ENCODE measurements at regions not wholly inside any gene's neighbourhood (a gene's known extent, or its start where the extent isn't known, plus 50 kb on each side); places are given as distances from the start of the nearest gene placed in this dataset.
"Not testable (repeated sequence)": the region's sequence is repeated elsewhere in the genome, so short reads cannot be mapped to it uniquely, and the experiment has no call there.

DNA sequence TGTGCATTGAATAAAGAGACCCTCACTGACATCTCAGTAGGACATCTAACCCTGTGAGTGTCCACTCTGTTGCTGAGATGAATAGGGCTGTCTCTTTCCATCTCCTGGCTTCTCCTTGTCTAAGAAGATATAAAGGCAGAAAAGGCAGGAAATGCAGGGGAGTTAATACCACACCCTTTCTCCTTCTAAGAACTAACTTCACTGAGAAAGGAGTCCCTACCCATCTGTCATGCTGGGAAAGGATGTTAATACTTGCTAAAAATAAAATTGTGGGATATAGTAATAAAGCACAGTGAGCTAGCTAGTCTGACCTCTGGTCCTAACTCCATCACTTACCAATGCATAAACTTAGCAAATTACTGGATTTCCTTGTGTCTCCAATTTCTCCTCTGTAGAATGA lies 213.9 kb upstream of the FIGN start:
- no peak for DNase-seq (ENCODE audit: low spot score)

DNA sequence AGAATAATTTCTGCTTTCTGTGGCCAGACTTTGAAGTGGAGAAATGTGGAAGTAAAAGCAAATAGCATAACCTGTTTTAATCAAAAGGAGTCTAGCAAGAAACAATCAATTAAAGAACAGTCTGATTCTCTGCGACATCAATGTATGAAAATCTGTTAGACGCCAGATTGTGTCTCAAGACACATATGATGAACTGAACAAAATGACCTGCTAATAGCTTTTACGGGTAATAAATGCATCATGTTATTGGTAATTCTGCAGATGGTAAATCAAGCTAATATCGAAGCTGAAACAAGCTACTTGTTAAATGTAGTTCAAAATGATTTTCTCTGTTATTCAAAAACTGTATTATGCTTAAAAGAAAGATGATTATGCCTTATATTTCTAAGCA lies 208.5 kb upstream of the FIGN start:
- no peak for DNase-seq (ENCODE audit: low spot score)

DNA sequence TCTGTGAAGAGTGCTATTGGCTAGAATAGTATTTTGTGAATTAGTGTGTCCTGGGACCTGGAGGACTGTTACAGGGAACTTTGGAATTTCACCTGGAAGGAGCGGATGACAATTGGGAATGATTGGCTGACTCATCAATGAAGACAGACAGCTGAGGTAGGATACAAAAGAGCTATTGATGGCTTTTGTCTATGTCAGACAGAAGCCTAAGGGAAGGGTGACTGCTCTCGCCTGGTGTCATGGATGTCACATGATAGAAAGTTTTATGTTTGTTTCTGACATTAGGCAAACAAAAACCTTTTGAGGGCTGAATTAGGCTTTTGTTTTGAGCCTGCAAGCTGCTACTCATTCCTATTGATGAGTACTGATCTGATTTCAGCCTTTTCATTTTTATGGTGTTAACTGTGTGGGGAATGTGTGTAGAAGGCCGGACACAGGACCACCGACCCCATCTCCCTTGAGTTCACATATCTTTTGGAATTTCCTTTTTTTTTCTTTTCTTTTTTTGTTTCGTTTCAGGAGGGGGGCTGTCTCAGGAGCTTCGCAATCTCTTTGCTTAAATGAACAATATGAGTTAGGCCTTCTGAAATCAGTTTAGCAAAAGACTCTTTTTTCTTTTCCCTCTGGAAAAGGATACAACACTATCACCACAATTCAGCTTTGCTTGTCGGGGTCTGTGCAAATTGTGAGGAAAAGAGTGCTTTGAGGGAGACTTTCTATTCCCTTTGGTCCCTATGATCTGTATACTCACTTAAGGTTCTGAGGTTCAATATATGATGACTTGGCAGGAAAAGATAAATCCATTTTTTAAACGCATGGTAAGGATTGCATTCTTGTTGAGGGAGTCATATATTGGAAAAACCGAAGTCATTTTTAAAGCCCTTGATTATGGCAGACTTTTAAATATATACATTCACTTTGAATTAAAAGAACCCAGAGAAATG lies 207.9 kb upstream of the FIGN start:
- peak; percentile 33 for DNase-seq (ENCODE audit: low spot score)

DNA sequence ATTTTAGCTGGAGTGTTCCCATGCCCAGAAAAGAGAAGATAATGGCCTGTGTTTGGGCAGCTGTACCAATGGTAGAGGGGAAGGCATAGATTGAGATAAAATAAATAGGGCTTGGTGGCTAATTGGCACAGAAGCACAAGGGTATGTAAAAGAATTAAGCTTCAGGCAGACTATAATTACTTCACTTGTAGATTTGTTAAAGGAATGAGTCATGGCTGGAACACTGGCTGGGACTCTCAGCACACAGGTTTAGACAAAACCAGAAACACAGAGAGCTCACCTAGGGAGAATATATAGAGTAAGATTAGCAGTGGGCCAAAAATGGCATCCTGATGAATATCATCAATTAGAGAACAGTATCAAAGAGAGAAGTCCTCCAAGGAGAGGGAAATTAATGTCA lies 198.3 kb upstream of the FIGN start:
- no peak for DNase-seq (ENCODE audit: low spot score)

DNA sequence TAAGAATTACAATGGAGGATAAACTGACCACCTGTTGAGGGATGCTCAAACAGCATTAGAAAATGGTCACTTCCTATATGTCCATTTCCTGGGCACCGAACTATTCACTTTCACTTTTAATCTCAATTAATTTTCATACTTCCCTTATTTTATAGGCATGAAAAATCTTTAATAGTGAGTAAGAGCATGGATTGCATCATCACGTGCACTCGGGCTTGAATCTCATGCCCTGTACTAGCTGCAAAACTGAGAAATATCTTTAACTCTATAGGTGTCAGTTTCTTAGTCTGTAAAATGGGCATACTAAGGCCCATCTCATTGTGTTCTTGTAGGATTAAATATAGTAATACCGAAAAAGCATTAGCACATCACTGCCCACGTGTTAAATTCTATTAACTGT lies 183.9 kb upstream of the FIGN start:
- DNase-seq (ENCODE audit: low spot score) = no peak

DNA sequence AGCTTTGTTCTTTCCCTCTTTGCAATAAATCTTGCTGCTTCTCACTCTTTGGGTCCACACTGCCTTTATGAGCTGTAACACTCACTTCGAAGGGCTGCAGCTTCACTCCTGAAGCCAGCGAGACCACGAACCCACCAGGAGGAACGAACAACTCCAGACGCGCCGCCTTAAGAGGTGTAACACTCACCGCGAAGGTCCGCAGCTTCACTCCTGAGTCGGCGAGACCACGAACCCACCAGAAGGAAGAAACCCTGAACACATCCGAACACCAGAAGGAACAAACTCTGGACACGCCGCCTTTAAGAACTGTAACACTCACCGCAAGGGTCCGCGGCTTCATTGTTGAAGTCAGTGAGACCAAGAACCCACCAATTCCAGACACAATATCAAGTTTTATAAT lies 178.7 kb upstream of the FIGN start:
- not testable (repeated sequence) for DNase-seq (ENCODE audit: low spot score)

DNA sequence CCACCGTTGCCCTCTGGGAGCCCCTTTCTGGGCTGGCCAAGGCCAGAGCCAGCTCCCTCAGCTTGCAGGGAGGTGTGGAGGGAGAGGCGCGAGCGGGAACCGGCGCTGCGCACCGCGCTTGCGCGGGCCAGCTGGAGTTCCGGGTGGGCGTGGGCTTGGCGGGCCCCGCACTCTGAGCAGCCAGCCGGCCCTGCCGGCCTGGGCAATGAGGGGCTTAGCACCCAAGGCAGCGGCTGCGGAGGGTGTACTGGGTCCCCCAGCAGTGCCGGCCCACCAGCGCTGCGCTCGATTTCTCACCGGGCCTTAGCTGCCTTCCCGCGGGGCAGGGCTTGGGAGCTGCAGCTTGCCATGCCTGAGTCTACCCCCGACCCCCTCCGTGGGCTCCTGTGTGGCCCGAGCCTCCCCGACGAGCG lies 177.7 kb upstream of the FIGN start:
- not testable (repeated sequence) for DNase-seq (ENCODE audit: low spot score)

DNA sequence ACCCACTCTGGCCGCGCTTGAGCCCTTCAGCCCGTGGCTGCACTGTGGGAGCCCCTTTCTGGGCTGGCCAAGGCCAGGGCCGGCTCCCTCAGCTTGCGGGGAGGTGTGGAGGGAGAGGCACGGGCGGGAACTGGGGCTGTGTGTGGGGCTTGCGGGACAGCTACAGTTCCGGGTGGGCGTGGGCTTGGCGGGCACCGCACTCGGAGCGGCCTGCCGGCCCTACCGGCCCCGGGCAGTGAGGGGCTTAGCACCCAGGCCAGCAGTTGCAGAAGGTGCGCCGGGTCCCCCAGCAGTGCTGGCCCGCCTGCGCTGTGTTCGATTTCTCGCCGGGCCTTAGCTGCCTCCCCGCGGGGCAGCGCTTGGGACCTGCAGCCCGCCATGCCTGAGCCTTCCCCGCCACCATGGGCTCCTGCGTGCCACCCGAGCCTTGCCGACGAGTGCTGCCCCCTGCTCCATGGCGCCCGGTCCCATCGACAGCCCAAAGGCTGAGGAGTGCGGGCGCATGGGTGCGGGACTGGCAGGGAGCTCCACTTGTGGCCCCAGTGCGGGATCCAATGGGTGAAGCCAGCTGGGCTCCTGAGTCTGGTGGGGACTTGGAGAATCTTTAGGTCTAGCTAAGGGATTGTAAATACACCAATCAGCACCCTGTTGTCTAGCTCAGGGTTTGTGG lies 173.7 kb upstream of the FIGN start:
- DNase-seq (ENCODE audit: low spot score) = no peak

DNA sequence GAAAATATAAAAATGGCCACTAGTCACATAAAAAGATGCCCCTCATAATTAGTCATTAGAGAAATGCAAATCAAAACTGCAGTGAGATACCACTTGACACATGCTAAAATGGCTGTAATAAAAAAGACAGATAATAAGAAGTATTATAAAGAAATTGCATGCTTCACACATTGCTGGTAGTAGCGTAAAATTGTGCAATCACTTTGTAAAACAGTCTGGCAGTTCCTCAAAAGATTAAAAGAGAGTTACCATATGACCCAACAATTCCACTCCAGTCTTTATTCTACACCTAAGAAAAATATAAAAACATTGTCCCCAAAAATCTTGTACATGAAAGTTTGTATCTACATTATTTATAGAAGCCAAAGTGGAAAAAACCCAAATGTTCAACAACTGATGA lies 170.6 kb upstream of the FIGN start:
- no peak for DNase-seq (ENCODE audit: low spot score)

DNA sequence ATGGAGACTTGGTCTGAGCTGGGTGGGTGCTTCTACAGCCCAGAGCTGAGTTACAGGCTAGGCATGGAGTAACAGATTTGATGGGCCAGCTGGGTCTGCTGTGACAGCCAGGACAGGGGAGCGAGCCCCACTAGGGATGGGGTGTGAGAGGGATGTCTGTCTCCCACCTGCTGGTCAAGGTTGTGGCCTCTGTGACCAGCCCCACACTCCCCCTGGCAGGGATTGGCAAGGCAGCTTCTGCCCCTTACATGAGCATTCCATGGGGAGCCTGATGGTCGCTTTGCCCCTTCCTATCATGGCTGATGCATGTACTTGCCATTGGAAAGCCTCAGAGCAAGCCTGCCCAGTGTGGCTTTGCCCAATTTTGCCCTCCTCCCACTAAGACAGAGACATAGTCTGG lies 162.0 kb upstream of the FIGN start:
- DNase-seq (ENCODE audit: low spot score) = no peak

DNA sequence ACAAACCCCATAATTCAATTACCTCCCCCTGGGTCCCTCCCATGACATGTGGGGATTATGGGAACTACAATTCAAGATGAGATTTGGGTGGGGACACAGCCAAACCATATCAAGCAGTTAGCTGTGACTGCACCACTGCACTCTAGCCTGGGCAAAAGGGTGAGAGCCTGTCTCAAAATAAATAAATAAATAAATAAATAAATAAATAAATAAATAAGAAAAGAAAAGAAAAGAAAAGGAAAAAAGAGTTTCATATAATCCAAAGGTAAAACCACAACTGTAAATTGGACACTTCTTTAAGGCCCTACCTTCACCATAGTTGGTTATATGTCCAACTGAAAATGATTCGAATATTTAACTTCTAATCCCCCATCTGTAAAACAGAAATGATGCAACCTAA lies 157.6 kb upstream of the FIGN start:
- DNase-seq (ENCODE audit: low spot score) = not testable (repeated sequence)

DNA sequence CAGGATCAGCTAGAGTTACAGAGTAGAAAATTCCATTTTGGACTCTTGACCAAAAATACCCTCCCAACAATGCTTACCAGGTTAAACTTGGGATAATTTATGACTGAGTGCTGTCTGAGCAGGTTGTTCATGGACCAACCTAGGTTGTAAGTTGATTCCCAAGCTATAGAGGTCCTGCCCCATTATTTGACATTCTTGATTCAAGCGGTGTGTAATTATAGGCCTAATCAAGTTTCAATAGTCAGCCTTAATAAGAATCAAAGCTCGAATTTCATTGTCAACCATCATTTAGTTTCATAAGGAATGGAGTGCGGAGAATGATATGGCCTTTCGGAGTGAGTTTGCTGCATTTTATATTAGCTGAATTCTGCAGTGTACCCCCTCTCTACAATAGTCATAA lies 152.8 kb upstream of the FIGN start:
- DNase-seq (ENCODE audit: low spot score) = no peak

DNA sequence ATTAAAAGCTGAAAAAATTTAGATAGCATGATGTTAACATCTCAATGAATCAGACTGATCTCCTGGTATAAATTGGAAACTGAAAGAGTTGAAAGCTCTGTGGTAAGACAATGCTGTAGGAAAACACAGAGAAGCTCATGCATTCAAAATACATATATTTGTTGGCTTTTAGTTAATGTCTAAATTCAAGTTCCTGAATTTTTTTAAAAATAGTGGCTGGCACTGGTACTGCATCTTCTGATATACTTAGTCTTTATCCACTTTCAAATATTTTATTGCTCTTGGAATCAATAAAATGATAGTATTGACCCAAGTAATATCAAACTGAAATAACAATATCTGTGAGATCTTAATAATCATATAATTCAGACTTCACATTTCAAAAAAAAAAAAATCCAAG lies 151.4 kb upstream of the FIGN start:
- DNase-seq (ENCODE audit: low spot score) = no peak

DNA sequence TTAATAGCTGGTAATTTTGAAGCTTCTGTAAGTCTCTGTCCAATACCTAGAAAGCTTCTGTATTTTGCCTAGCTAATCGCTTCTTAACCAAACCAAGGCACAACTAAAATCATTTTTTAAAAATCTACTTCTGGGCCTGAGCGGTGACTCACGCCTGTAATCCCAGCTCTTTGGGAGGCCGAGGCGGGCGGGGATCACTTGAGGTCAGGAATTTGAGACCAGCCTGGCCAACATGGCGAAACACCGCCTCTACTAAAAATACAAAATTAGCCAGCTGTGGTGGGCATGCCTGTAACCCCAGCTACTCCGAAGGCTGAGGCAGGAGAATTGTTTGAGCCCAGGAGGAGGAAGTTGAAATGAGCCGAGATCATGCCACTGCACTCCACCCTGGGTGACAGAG lies 148.6 kb upstream of the FIGN start:
- no peak for DNase-seq (ENCODE audit: low spot score)

DNA sequence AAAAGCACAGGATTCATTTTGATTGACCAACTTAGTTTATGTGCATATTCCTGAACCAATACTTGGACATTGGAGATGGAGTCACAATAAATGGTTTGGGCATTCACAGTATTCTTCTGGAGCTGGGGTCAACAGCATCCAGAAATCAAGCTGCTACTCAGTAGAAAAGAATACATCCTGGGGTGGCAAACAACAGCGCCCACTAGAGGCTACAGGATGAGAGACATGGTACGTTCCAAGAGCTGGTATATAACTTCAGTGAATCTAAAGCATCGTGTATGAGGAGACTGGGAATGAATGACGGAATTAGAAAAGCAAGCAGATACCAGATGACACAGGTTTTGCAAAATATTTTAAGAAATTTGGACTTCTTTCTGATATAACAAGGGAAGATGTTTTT lies 142.9 kb upstream of the FIGN start:
- no peak for DNase-seq (ENCODE audit: low spot score)

DNA sequence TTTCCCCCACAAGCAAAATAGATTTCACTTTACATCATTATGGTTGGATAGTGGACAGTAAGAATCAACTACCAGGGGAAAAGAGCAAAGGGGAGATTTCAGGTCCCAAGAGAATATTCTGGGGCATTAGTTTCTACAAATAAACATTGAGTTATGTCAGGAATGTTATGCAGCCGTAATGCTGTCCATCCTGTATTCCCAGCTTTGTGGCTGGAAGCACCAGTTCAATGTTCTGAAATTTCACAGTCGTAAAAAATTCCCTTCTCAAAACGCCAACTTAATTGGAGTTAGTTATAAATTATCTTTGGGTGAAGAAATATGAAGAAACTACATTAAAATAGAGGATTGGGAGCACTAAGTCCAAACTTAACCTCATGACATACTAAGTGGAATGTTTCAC lies 141.5 kb upstream of the FIGN start:
- no peak for DNase-seq (ENCODE audit: low spot score)

DNA sequence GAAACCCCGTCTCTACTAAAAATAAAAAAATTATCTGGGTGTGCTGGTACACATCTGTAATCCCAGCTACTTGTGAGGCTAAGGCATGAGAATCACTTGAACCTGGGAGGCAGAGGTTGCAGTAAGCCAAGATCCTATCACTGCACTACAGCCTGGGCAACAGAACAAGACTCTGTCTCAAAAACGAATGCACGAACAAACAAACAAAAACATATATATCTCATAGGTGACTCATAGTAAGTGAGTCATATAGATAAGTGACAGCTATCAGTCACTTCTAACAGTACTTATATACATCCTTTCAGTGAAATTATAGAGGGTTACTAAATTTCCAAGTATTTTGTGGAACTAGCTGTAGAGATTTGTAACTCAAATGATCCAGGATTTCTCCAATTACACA lies 127.3 kb upstream of the FIGN start:
- no peak for DNase-seq (ENCODE audit: low spot score)

DNA sequence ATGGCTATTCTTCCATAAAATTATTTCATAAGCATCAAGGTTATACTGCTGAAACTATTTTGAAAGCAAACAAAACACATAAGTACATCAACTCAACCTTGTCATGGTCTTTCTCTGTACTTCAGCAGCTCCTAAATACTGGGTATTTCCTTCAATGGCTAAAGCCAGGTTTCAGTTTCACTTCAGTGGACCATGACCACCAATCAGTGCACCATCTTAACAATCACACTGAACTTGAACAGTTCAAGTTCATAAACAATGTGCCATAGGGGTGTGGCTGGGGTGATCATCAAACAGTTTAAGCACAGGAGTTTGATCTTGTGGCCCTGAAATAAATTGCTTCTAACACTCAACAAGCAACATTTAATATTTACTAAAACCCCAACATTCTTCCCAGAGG lies 124.1 kb upstream of the FIGN start:
- no peak for DNase-seq (ENCODE audit: low spot score)

DNA sequence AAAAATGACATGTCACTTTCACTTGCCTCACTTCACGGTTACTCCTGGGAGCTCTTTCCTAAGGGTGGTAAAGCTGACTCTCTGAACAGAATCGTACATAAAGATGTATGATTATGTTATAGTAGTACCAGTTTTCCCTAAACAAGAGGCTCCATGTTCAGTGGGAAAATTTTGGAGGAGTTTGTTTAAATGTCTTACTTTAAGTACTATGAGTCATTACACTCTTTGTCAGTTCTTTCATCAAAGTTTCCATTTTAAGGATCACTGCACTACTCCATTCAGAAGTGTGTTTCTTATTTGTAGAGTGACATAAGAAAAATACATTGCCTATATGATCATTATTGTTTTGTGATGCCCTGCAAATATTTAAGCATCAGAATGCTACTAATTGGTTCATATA lies 121.1 kb upstream of the FIGN start:
- DNase-seq (ENCODE audit: low spot score) = no peak

DNA sequence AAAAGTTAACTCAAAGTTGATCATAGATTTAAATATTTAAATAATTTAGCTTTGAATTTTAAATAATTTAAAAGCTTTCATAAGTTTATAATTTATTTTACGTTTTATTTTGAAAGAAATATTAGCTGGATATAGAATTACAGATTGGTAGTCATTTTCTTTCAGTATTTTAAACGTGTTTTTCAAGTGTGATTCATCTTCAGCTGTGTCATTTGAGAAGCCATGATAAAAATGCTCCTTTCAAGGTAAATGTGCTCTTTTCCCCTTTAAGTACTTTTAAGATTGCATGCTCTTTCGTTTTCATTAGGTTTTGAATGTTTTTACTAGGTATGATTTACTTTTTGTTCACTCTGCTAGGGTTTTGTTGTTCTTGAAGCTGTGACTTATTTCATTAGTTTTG lies 116.8 kb upstream of the FIGN start:
- DNase-seq (ENCODE audit: low spot score) = no peak

DNA sequence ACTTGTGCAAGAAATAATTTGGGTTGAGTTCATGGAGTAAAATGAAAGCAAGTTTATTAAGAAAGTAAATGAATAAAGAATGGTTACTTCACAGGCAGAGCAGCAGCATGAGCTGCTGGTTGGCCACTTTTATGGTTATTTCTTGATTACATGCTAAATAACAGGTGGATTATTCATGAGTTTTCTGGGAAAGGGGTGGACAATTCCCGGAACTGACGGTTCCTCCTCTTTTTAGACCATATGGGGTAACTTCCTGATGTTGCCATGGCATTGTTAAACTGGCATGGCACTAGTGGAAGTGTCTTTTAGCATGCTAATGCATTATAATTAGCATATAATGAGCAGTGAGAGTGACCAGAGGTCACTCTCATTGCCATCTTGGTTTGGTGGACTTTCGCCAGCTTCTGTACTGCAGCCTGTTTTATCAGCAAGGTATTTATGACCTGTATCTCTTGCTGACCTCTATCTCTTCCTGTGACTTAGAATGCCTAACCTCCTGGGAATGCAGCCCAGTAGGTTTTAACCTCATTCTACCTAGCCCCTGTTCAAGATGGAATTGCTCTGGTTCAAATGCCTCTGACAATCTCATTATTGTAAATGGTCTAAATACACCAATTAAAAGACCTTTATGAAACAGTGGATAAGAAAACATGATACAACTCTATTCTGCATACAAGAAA lies 114.1 kb upstream of the FIGN start:
- no peak for DNase-seq (ENCODE audit: low spot score)

DNA sequence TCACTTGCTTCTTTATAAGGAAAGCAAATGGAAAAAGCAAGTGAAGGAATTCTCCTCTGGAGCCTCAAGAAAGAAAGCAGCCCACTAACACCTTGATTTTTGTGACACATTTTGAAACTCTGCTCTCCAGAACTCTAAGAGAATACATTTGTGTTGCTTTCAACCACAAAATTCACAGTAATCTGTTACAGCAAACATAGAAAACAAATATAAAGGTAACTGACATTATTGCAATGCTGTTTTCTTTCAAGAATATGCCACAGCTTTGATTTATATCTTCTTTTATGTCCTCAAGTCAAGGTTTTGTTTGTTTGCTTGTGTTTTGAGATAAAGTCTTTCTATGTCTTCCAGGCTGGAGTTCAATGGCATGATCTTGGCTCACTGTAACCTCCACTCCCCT lies 103.1 kb upstream of the FIGN start:
- no peak for DNase-seq (ENCODE audit: low spot score)

DNA sequence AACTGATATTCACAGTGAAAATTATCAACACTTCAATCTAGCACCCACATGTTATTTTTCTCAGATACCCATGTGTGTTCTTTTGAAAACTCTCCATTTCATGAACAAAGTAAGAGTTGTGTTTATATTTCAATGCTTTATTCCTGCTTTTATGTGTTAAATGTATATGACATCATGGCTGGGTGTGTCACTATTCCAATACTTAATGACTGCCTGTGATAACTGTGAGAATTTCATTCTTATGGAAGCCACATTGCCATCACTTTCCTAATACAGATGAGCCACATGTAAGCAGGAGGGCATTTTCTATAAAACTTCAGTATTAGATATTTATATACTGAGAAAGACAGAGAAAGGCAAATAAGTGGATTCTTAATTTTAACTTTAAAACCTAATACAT lies 100.4 kb upstream of the FIGN start:
- no peak for DNase-seq (ENCODE audit: low spot score)

Measured in SW480 (cell line).